HG03575 (cell line): ENCODE measurements at regions not wholly inside any gene's neighbourhood (a gene's known extent, or its start where the extent isn't known, plus 50 kb on each side); places are given as distances from the start of the nearest gene placed in this dataset.
"Not testable (repeated sequence)": the region's sequence is repeated elsewhere in the genome, so short reads cannot be mapped to it uniquely, and the experiment has no call there.

ENCODE experiments used
- ATAC-seq: cut with Tn5 transposase; IDR thresholded peaks from one replicate; pipeline ENCODE4 v1.9.1; 2021; ENCODE audit not compliant: unreplicated experiment, insufficient number of reproducible peaks, low FRiP score; ENCODE audit errors: extremely low read depth

DNA sequence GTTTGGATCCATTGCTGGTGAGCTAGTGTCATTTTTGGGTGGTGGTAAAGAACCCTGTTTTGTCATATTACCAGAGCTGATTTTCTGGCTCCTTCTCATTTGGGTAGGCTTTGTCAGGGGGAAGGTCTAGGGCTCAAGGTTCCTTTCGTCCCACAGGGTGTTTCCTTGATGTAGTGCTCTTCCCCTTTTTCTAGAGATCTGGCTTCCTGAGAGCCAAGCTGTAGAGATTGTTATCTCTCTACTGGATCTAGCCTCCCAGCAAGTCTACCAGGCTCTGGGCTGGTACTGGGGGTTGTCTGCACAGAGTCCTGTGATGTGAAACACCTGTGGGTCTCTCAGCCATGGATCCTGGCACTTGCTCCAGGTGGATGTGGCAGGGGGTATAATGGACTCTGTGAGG, 145.9 kb downstream of the HINT1 start:
- no peak for ATAC-seq

DNA sequence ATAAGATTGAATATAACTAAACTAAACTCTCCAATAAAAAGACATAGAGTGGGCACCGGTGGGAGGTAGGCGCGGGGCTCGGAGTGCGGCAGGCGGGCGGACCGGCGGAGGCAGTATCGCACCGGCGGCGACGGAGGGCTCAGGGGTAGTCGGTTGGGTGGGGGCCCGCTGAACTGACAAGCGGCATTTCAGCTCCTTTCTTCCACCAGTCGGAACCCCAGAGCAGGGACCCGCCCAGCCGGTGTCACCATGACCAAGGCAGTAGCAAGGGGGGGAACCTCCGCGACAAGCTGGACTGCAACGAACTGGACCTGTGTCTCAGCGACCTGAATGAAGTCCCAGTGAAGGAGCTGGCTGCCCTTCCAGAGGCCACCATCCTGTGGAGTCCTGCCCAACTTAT, 156.7 kb downstream of the HINT1 start:
- ATAC-seq: no peak

DNA sequence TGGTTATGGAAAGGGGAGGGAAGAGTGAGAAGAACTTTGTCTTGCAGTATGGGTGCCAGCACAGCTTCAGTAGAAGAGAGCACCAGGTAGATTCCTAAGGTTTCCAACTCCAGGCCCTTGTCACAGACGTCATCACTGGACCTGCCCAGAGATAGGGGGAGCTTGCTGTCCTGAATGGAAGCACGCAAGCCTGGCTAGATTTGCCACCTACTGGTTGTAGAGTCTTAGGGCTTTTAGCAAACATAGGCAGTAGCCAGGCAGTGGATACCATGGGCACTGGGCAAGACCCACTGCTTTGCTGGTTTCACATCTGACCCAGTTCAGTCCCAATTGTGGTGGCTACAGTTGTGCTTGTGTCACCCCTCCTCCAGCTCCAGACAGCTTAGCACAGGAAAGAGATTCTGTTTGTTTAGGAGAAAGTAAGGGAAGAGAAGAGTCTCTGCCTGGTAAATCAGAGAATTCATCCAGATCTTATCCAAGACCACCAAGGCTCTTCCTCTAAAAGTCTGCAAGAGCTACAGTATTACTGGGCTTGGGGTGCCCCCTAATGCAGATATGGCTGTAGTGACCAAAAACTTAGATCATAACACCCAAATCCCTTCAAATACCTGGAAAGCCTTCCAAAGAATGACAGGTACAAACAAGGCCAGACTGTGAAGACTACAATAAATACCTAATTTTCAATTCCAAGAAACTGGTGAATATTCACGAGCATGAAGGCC, 158.9 kb downstream of the HINT1 start:
- ATAC-seq: no peak

DNA sequence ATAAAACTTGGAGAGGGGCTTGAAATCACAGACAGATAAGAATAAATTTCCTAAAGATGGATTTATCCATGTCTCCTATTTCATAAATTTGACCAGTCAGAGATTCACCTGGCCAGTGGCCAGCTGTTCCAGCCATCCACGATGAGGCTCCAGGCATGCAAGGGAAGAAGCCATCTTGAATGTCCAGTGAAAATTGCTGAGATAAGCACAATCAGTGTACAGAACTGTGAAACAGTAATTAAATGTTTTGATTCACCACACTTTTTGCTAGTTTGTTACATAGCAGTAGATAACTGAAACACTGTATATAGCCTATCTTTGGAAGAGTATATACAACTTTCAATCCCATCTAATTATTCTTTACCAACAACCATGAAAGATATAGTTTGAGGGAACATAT, 163.5 kb downstream of the HINT1 start:
- ATAC-seq: no peak

DNA sequence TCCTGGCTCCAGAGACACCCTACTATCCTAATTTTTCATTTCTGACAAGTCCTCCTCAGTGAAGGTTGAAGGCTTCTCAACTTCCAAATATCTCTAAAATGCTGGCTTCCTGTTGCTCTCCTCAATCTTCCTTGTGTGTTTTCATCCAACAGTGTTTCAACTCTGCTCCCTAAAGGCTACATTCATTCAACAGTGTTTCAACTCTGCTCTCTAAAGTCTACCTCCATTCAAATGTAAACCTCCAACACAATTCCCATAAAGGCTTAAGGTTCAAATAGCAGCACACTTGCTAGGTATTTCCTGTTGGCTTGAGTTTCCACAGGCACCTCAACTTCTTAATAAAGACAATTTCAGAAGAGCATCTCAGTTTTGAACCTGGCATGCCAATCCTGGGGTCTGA, 164.8 kb downstream of the HINT1 start:
- no peak for ATAC-seq

DNA sequence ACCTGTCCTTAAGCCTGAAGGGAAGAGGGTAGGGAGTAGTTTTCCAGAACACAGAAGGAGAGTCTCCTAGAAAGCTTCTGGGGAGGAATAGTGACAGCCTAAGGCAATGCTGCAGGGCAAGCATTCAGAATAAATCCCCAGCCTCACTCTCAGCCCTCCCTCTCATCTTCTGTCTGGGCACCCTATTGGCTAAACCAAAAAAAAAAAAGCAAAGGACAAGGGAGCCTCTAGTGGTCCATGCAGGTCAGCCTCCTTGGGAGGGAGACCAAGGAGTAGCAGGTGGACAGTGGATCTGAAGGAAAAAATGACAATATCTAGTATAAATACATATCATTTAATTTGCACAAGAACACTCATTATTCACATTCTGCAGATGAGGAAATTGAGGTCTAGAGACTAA, 168.3 kb downstream of the HINT1 start:
- not testable (repeated sequence) for ATAC-seq

DNA sequence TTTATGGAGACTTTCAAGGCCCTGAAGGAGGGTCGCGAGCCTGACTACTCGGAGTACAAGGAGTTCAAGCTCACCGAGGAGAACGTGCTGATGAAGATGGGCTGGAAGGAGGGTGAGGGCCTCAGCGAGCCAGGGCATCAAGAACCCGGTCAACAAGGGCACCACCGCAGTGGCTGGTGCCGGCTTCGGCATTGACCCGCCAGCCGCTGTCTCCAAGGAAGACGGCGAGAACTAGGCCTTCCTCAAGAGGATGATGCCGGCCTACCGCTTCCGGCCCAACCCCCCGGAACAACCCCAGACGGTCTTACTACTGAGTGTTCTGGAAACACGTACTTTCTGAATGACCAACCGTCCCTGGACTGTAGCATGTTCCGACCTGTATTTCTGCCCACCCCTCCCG, 169.2 kb downstream of the HINT1 start:
- no peak for ATAC-seq

DNA sequence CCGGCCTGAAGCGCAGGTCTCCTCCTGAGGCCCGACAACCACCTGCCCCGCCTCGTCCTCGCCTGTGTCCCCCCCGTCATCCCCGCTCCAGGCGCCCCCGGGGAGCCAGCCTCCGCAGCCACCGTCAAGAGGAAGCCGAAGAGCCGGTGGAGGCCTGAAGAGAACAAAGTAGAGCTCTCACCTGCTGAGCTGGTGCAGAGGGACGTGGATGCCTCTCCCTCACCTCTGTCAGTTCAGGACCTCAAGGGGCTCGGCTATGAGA, 169.9 kb downstream of the HINT1 start:
- no peak for ATAC-seq

DNA sequence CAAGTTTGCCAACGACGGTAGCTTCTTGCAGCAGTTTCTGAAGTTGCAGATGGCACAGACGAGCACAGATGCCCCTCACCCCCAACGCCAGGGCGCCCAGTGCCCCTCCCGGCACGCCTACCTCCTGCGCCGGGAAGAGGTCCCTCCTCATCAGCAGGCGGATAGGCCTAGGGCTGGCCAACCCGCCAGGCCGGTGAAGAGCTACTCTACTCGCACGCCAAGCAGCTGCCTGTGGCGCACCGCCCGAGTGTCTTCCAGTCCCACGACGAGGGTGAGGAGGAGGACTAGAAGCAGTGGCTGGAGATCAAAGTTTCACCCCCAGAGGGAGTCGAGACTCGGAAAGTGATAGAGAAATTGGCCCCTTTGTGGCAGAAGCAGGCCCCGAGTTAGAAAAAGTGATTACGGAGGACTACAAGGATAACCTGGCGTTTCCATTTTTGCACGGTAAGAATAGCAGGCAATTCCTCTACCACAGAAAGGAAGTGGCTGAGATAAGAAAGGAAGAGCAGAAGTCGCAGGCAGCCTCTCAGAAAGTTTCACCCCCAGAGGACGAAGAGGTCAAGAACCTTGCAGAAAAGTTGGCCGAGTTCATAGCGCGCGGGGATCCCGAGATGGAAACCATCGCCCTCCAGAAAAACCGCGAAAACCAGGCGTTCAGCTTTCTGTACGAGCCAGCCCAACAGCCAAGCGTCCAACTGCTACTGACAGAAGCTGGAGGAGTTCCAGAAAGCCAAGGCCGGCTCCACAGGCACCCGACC, 170.4 kb downstream of the HINT1 start:
- ATAC-seq: no peak

DNA sequence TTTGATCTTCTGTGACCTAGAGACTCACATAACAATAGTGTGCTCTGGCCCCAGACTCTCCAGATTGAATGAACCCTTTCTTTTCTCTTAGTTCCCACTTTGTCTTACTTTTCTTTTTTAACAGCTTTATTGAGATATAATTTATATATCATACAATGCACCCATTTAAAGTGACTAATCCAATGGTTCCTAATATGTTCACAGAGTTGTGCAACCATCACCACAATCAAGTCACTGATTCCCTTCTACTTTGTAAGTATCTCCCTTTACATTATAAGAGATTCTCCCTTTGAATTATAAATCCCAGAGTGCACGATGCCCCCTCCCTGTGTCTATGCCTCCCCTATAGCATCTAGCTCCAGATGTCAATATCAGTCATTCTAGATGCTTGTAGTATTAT, 172.4 kb downstream of the HINT1 start:
- no peak for ATAC-seq

DNA sequence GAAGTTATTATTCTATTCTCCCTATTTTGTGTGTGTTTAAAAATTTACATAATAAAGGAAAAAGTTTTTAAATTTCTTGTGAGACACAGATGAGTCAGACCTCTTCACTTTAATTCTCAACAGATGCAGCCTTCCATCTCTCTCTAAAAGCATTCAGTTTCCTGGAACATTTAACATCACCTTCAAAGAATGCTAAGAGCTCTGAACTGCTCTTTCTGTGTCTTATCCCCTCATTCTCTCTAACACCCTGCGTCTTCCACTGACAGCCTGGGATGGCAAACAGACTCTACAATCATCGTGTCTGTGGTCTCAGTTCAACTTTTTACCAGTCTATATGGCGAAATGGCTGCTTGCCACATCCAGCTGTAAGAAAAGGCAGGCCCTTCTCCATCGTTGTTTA, 173.0 kb downstream of the HINT1 start:
- no peak for ATAC-seq

DNA sequence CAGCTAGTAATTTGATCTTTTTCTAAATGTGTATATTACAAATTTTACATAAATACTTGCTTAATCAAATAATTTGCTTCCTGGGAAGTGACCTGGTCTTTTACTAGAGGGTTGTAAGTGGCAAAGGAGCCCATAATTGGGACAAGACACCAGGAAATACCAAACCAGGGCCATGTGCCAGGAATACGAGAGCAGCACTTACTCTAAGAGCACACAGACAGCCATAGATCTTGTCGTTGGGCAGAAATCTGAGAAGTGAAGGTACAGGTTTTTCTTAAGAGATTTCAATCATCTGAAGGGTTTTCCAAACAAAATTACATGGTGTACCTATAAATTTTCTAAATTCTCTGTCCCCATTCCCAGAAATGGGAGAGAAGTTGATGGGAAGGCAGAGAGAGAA, 179.3 kb downstream of the HINT1 start:
- no peak for ATAC-seq

DNA sequence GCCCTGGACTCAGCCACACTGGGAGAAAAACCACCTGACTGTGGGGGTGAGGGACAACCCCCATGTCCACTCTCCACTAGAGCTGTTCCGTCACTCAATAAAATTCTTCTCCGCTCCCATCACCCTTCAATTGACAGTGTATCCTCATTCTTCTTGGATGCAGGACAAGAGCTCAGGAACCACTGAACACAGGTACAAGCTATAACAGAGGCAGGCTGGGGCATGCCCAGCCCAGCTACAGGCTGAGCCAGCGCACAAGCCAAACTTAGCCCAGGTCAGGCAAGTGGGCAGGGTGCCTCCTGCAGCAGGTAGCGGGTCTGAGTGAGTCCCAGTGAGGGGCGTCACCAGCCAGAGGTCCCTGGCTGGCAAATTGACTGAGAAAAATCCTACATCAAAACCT, 183.4 kb downstream of the HINT1 start:
- no peak for ATAC-seq

DNA sequence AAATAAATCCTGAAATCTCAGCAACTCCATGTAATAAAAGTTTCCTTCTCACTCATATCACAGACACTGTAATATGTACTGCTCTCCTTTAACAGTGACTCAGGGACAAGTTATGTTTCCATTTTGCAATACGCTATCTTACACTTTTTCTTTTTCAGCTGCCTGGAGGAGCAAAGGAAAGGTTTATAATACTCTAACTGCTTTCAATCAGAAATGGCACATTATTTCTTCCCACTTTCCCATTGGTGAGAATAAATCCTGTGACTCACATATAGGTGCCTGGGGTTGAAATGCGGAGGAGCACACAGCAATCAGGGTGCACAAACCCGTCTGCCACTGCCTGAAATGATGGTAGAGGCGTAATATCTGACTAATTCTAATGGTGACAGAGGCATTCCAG, 186.6 kb downstream of the HINT1 start:
- no peak for ATAC-seq

DNA sequence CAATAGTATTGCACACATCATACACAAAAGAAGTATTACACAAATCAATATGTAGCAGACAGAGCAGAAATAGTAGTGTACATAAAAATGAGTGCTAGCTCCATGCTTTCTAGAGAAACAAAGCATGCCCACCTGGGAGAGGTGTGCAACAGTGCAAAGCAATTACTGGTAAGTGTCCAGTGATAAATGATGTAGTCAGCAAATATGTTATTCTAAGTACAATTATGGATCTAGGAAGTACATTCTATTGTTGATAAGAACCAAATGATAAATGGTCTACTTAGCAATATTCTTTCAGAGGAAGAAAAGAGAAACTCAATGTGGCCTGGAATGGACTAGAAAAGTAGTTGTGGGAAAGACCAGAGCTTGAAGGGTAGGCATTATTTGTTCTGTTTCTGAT, 188.6 kb downstream of the HINT1 start:
- ATAC-seq: no peak

DNA sequence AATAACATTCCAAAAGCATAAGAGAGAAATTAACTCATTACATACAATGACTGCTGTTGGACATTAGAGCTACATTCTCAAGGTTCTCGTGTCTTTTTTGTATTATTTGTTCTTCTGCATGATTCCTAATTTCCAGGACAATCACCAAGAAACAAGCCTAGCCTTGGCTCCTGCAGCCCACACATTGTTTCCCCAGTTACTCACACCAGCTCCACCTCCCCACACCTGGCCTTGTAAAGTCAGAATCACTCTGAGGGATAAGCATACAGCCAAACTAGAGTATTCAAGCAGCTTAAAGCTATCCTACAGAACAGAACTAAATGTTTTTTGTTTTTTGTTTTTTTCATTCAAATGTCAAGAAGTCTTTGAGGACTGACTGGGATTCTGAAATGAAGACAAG, 189.2 kb downstream of the HINT1 start:
- ATAC-seq: no peak

DNA sequence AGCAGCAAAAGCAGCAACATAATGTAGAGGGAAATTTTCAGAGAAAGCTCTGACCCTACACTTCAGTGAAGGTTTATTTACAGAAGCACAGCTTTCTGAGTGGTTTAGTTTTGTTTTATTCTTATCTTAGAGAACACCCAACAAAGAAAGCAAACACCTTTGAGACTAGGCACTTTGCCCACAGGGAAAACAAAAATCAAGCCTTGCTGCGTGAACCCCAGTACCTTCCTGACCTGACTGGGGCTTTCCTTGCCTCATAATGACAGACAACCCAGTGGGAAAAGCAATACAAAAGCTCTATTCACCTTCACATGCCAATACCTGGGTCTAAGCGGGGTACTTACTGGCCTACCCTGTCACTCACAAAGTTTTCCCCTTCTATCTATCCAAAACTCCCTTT, 189.8 kb downstream of the HINT1 start:
- no peak for ATAC-seq

DNA sequence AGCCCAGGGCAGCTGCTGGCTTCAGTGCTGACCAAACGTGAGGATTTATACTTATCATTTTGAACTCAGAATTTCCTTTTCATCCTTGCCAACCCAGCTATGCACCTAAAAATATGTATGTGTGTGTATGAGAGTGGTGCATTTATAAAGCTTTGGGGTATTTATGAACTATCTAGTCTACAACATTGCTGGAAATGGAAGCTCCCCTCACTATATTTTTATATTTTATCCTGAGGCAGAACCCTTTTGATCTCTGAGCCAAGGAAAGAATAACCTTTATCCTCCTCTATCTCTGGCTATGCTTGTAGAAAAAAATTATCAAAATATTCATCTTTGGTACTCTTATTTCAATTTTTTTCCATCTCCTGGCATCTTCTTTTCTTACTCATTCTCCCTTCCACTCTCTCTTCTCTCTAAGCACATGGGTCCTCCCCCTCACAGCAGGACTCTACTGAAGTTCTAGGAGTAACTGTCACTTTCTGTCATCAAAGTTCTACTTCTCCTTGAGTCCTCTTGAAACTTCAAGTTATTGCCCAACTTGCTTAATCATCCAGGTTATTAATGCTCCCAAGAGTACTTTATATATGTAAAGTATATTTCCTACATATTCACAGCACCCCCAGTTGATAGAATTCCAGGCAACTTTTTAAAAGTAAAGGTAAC, 190.9 kb downstream of the HINT1 start:
- ATAC-seq: no peak

DNA sequence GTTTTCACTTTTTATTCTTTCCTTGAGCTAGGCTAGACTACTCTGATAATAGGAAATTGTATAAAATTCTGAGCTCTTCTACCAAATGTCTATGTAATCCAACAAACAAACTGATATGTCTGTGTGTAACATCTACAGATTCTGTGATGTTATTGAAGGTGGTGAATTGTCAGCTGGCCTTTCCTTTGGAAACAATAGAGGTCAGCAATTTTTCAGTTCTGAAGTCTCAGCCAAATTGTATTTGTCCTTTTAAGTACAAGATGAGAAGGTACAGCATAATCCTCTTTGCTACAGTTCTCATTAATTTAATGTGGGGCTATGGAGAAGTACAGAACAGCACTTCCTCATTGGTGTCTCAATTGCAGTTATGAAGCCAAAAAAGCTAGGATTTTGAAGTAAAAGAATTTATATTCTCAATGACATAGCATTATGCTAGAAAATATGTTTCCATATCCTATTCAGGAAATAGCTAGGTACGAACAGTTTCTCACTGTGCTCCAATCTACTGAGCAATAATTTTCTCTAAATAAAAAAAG, 198.0 kb downstream of the HINT1 start:
- ATAC-seq: no peak

DNA sequence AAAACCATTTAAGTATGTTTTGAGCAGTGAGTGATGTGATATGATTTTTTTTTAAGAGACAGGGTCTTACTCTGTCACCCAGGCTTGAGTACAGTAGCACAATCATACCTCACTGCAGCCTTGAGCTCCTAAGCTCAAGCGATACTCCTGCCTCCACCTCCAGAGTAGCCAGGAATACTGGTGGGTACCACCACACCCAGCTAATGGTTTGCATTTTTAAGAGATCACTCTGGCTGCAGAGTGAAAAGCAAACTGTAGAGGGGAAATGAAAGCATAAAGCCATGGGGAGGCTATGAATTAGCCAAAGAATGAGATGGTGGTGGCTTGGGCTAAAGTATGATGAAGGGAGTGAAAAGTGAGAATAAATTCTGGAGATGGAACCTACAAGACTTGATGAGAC, 199.1 kb downstream of the HINT1 start:
- no peak for ATAC-seq
